ENCODE measurements at regions not wholly inside any gene's neighbourhood (a gene's known extent, or its start where the extent isn't known, plus 50 kb on each side); places are given as distances from the start of the nearest gene placed in this dataset.
"Not testable (repeated sequence)": the region's sequence is repeated elsewhere in the genome, so short reads cannot be mapped to it uniquely, and the experiment has no call there.

GRCh38 chr4:155591738-155592143 lies 74.9 kb upstream of the GUCY1A1 start:
- DNase-seq = no peak

- DNase-seq = no peak
Measured at GRCh38 chr4:155590796-155591585, 75.7 kb upstream of the GUCY1A1 start.

- DNase-seq = no peak
Measured at GRCh38 chr4:155588437-155588836, 78.2 kb upstream of the GUCY1A1 start.

GRCh38 chr4:155587766-155588165 lies 78.9 kb upstream of the GUCY1A1 start:
- no peak for DNase-seq

- DNase-seq = peak in 3 of 6 experiments; percentile 18 to 47 (median 29)
Measured at GRCh38 chr4:155582971-155583437, 83.6 kb upstream of the GUCY1A1 start.

GRCh38 chr4:155582041-155582440 lies 84.6 kb upstream of the GUCY1A1 start:
- DNase-seq = no peak

GRCh38 chr4:155578726-155579370 lies 87.8 kb upstream of the GUCY1A1 start:
- no peak for DNase-seq

GRCh38 chr4:155578219-155578618 lies 88.4 kb upstream of the GUCY1A1 start:
- DNase-seq = no peak

- not testable (repeated sequence) for DNase-seq
Measured at GRCh38 chr4:155574329-155574728, 92.3 kb upstream of the GUCY1A1 start.

- no peak for DNase-seq
Measured at GRCh38 chr4:155573126-155573525, 93.5 kb upstream of the GUCY1A1 start.

GRCh38 chr4:155572106-155572703 lies 94.4 kb upstream of the GUCY1A1 start:
- no peak for DNase-seq

- no peak for DNase-seq
Measured at GRCh38 chr4:155571184-155571944, 95.3 kb upstream of the GUCY1A1 start.

GRCh38 chr4:155570661-155571060 lies 96.0 kb upstream of the GUCY1A1 start:
- DNase-seq = no peak

GRCh38 chr4:155569960-155570515 lies 96.6 kb upstream of the GUCY1A1 start:
- DNase-seq = no peak

- no peak for DNase-seq
Measured at GRCh38 chr4:155569471-155569870, 97.2 kb upstream of the GUCY1A1 start.

GRCh38 chr4:155568641-155569220 lies 97.9 kb upstream of the GUCY1A1 start:
- no peak for DNase-seq

GRCh38 chr4:155566354-155566753 lies 100.3 kb upstream of the GUCY1A1 start:
- DNase-seq = no peak

- DNase-seq = no peak
Measured at GRCh38 chr4:155565776-155566175, 100.9 kb upstream of the GUCY1A1 start.

- no peak for DNase-seq
Measured at GRCh38 chr4:155565330-155565729, 101.3 kb upstream of the GUCY1A1 start.

GRCh38 chr4:155564880-155565279 lies 101.8 kb upstream of the GUCY1A1 start:
- DNase-seq = no peak

GRCh38 chr4:155564086-155564485 lies 102.6 kb upstream of the GUCY1A1 start:
- no peak for DNase-seq

GRCh38 chr4:155559915-155560314 lies 106.7 kb upstream of the GUCY1A1 start:
- DNase-seq = no peak
